ENCODE measurements at regions not wholly inside any gene's neighbourhood (a gene's known extent, or its start where the extent isn't known, plus 50 kb on each side); places are given as distances from the start of the nearest gene placed in this dataset.

DNA sequence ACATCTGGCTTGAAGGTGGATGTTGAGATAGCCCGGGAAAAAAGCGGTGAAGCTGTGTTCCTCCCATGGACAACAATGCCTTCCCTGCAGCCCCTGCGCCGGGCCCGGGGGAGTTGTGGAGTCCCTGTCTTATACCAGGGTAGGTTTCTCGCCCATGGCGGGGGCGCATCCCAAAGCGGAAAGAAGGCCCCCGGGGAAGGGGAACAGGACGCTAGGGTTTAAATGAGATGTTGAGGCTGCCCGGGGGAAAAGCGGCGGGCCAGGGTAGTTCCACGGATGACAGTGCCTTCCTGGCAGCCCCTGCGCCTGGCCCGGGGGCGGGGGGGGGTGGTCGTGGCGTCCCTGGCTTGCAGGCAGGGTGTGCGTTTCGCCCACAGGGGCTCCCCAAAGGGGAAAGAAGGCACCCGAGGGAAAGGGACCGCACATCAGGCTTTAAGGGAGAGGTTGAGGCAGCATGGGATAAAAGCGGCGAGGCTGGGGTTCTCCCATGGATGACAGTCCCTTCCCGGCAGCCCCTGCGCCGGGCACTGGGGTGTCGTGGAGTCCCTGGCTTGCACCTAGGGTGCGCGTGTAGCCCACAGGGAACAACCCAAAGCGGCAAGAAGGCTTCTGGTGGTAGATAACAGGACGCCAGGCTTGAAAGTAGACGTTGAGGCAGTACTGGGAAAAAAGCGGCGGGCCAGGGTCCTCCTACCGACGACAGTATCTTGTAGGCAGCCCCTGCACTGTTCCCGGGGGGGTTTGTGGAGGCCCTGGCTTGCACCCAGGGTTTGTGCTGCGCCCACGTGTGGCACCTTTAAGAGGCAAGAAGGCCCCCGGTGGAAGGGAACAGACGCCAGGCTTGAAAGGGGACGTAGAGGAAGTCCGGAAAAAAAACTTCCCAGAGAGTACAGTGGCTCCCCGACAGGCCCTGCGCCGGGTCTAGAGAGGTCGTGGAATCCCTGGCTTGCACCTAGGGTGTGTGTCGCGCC, 160.8 kb upstream of the ALG10B start:
- TF ChIP-seq, protein P1, sequence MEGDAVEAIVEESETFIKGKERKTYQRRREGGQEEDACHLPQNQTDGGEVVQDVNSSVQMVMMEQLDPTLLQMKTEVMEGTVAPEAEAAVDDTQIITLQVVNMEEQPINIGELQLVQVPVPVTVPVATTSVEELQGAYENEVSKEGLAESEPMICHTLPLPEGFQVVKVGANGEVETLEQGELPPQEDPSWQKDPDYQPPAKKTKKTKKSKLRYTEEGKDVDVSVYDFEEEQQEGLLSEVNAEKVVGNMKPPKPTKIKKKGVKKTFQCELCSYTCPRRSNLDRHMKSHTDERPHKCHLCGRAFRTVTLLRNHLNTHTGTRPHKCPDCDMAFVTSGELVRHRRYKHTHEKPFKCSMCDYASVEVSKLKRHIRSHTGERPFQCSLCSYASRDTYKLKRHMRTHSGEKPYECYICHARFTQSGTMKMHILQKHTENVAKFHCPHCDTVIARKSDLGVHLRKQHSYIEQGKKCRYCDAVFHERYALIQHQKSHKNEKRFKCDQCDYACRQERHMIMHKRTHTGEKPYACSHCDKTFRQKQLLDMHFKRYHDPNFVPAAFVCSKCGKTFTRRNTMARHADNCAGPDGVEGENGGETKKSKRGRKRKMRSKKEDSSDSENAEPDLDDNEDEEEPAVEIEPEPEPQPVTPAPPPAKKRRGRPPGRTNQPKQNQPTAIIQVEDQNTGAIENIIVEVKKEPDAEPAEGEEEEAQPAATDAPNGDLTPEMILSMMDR (IDR thresholded peaks at IDR 0.05; ENCODE audit: poor library complexity), result no peak
- TF ChIP-seq EZH2 (IDR thresholded peaks at IDR 0.05; ENCODE audit: borderline replicate concordance) (no peak), EZH2phosphoT487 (IDR thresholded peaks at IDR 0.05; ENCODE audit: low read depth, severe bottlenecking, unreplicated experiment) (no peak)
